SH-SY5Y (cell line): ENCODE measurements at regions not wholly inside any gene's neighbourhood (a gene's known extent, or its start where the extent isn't known, plus 50 kb on each side); places are given as distances from the start of the nearest gene placed in this dataset.

Source experiments
- GATA2 ChIP-seq: IDR thresholded peaks from 2 replicates; pipeline ENCODE4 v1.6.1; 2011; ENCODE audit warnings: mild to moderate bottlenecking, low read depth, low read length
- GATA3 ChIP-seq: IDR thresholded peaks from 2 replicates; pipeline ENCODE4 v1.6.1; 2011; ENCODE audit warnings: low read depth, mild to moderate bottlenecking, low read length, moderate library complexity

GRCh38 chr18:40877096-40877495 is 1077.9 kb upstream of the PIK3C3 start:
- TF ChIP-seq GATA2 (no peak), GATA3 (no peak)
